MM.1S (cell line): ENCODE measurements at regions not wholly inside any gene's neighbourhood (a gene's known extent, or its start where the extent isn't known, plus 50 kb on each side); places are given as distances from the start of the nearest gene placed in this dataset.

ENCODE experiments used
- DNase-seq: peaks from one replicate; pipeline ENCODE4 v3.0.0-alpha.2; 2015
- H2AFZ ChIP-seq: fragments of 300-600 bp; sonication (generic); 2 replicates; pipeline ENCODE4 v1.6.0; 2016; ENCODE audit warnings: antibody characterized with exemption, low read length
- H3F3A ChIP-seq: fragments of 300-600 bp; sonication (generic); 2 replicates; pipeline ENCODE4 v1.6.1; 2016; ENCODE audit warnings: mild to moderate bottlenecking, antibody characterized with exemption, low read length, moderate library complexity, mixed read lengths; ENCODE audit not compliant: insufficient read depth
- H3K27ac ChIP-seq: fragments of 300-600 bp; sonication (generic); 2 replicates; pipeline ENCODE4 v1.5.1; 2016; ENCODE audit warnings: mild to moderate bottlenecking, low read length
- H3K27me3 ChIP-seq: fragments of 300-600 bp; sonication (generic); replicated peaks from 2 replicates; pipeline ENCODE4 v1.6.0; 2016; ENCODE audit warnings: low read length; ENCODE audit not compliant: insufficient read depth
- H3K36me3 ChIP-seq: fragments of 300-600 bp; sonication (generic); replicated peaks from 2 replicates; pipeline ENCODE4 v1.6.1; 2016; ENCODE audit warnings: mild to moderate bottlenecking, low read length, mixed read lengths; ENCODE audit not compliant: insufficient read depth
- H3K4me1 ChIP-seq: fragments of 300-600 bp; sonication (generic); 2 replicates; pipeline ENCODE4 v1.6.1; 2016; ENCODE audit warnings: low read length, mixed read lengths
- H3K4me2 ChIP-seq: fragments of 300-600 bp; sonication (generic); 2 replicates; pipeline ENCODE4 v1.6.0; 2016; ENCODE audit warnings: low read depth, low read length
- H3K4me3 ChIP-seq: fragments of 300-600 bp; sonication (generic); 2 replicates; pipeline ENCODE4 v1.5.1; 2016; ENCODE audit warnings: low read length, mixed read lengths
- H3K79me2 ChIP-seq: fragments of 300-600 bp; sonication (generic); 2 replicates; pipeline ENCODE4 v1.6.1; 2016; ENCODE audit warnings: mixed run types, low read length, mixed read lengths
- H3K9ac ChIP-seq: fragments of 300-600 bp; sonication (generic); 2 replicates; pipeline ENCODE4 v1.6.1; 2016; ENCODE audit warnings: low read length, mixed read lengths
- H3K9me2 ChIP-seq: fragments of 300-600 bp; sonication (generic); replicated peaks from 2 replicates; pipeline ENCODE4 v1.6.1; 2016; ENCODE audit warnings: mild to moderate bottlenecking, low read length, mixed read lengths; ENCODE audit not compliant: insufficient read depth
- H3K9me3 ChIP-seq: fragments of 300-600 bp; sonication (generic); replicated peaks from 2 replicates; pipeline ENCODE4 v1.6.1; 2016; ENCODE audit warnings: mild to moderate bottlenecking, low read length, mixed read lengths; ENCODE audit not compliant: insufficient read depth
- H4K20me1 ChIP-seq: fragments of 300-600 bp; sonication (generic); 2 replicates; pipeline ENCODE4 v1.6.1; 2016; ENCODE audit warnings: mild to moderate bottlenecking, low read length, moderate library complexity, mixed read lengths; ENCODE audit not compliant: insufficient read depth
- CTCF ChIP-seq: fragments of 300-600 bp; sonication (generic); IDR thresholded peaks from 2 replicates; pipeline ENCODE4 v1.5.1; 2016; ENCODE audit warnings: antibody characterized with exemption, low read length, mixed read lengths
- EZH2 ChIP-seq: fragments of 300-600 bp; sonication (generic); optimal IDR thresholded peaks from 2 replicates; pipeline ENCODE3; 2017; ENCODE audit warnings: low read depth, mild to moderate bottlenecking, antibody characterized with exemption, low read length, mixed read lengths
- EZH2phosphoT487 ChIP-seq: fragments of 300-600 bp; sonication (generic); IDR thresholded peaks from 2 replicates; pipeline ENCODE4 v1.6.1; 2018; ENCODE audit warnings: antibody characterized with exemption, low read length

- Histone ChIP-seq H3K9me3 (no peaks in the 10 kb centered on the region), H3K9me2 (no peaks in the 10 kb centered on the region), H2AFZ (no peak overlapping the region), H3K4me1 (no peaks in the 10 kb centered on the region), H4K20me1 (no peaks in the 10 kb centered on the region), H3F3A (no peaks in the 10 kb centered on the region), H3K4me3 (no peak overlapping the region), H3K79me2 (no peaks in the 10 kb centered on the region), H3K9ac (no peak overlapping the region), H3K36me3 (no peaks in the 10 kb centered on the region), H3K4me2 (no peak overlapping the region), H3K27me3 (no peaks in the 10 kb centered on the region), H3K27ac (no peak overlapping the region)
- DNase-seq = no peak
- TF ChIP-seq CTCF (no peak), EZH2 (no peak), EZH2phosphoT487 (no peak)
Measured at GRCh38 chr5:166091931-166092330, 2199.5 kb upstream of the WWC1 start.

- Histone ChIP-seq H3K9ac (no peak overlapping the region), H3K4me1 (no peaks in the 10 kb centered on the region), H3K9me3 (no peaks in the 10 kb centered on the region), H3K79me2 (no peaks in the 10 kb centered on the region), H3K27me3 (no peaks in the 10 kb centered on the region), H3K36me3 (no peaks in the 10 kb centered on the region), H3K9me2 (no peaks in the 10 kb centered on the region), H3F3A (no peaks in the 10 kb centered on the region), H3K4me2 (no peak overlapping the region), H2AFZ (no peak overlapping the region), H4K20me1 (no peaks in the 10 kb centered on the region), H3K27ac (no peak overlapping the region), H3K4me3 (no peak overlapping the region)
- no peak for TF ChIP-seq EZH2
- no peak for TF ChIP-seq EZH2phosphoT487
- no peak for TF ChIP-seq CTCF
- no peak for DNase-seq
Measured at GRCh38 chr5:166093312-166093711, 2198.1 kb upstream of the WWC1 start.

GRCh38 chr5:166102947-166103346 is 2188.5 kb upstream of the WWC1 start:
- no peak overlapping the region for H3K4me3 ChIP-seq
- no peak overlapping the region for H3K4me2 ChIP-seq
- H4K20me1 ChIP-seq = no peaks in the 10 kb centered on the region
- H2AFZ ChIP-seq = no peak overlapping the region
- H3K9me3 ChIP-seq = no peaks in the 10 kb centered on the region
- H3K27me3 ChIP-seq = no peaks in the 10 kb centered on the region
- no peaks in the 10 kb centered on the region for H3K9me2 ChIP-seq
- no peak overlapping the region for H3K9ac ChIP-seq
- H3K27ac ChIP-seq = no peak overlapping the region
- H3K36me3 ChIP-seq = no peaks in the 10 kb centered on the region
- H3F3A ChIP-seq = no peaks in the 10 kb centered on the region
- no peaks in the 10 kb centered on the region for H3K79me2 ChIP-seq
- H3K4me1 ChIP-seq = no peaks in the 10 kb centered on the region
- DNase-seq = no peak
- TF ChIP-seq CTCF = no peak
- TF ChIP-seq EZH2phosphoT487 = no peak
- TF ChIP-seq EZH2 = no peak

- no peak overlapping the region for H3K4me2 ChIP-seq
- no peak for TF ChIP-seq EZH2phosphoT487
- TF ChIP-seq EZH2 = no peak
- no peak for TF ChIP-seq CTCF
Measured at GRCh38 chr5:166111021-166111420, 2180.4 kb upstream of the WWC1 start.

More at GRCh38 chr5:166111021-166111420, 2180.4 kb upstream of the WWC1 start:
- Histone ChIP-seq H3K9ac (no peak overlapping the region), H4K20me1 (no peaks in the 10 kb centered on the region), H3K4me1 (no peaks in the 10 kb centered on the region), H2AFZ (no peak overlapping the region), H3K4me3 (no peak overlapping the region), H3F3A (no peaks in the 10 kb centered on the region), H3K9me2 (no peaks in the 10 kb centered on the region), H3K79me2 (no peaks in the 10 kb centered on the region), H3K9me3 (no peaks in the 10 kb centered on the region), H3K27ac (no peak overlapping the region), H3K27me3 (no peaks in the 10 kb centered on the region), H3K36me3 (no peaks in the 10 kb centered on the region)
- DNase-seq = no peak
